Adrenal gland (tissue), 9 donors: ENCODE measurements at regions not wholly inside any gene's neighbourhood (a gene's known extent, or its start where the extent isn't known, plus 50 kb on each side); places are given as distances from the start of the nearest gene placed in this dataset.

ENCODE experiments used
- DNase-seq, 7 donors: peaks; one replicate each; pipeline ENCODE4 v3.0.0-alpha.2; 2019 to 2020
- H3K27ac ChIP-seq, 5 donors: fragments of 200-600 bp; sonication (generic) in 4 of 5; 1 replicate in 3 of 5; 2 replicates in 2 of 5; pipeline versions ENCODE4 v1.5.1 to v1.8.0; 2016 to 2020; ENCODE audit warnings: mild to moderate bottlenecking in 1 of 5
- H3K27me3 ChIP-seq: fragments of 200-600 bp; 2 replicates; pipeline ENCODE4 v1.8.0; 2021
- H3K36me3 ChIP-seq, 2 donors: fragments of 200-600 bp; replicated peaks in 1 of 2; 1 replicate in 1 of 2; 2 replicates in 1 of 2; pipeline versions ENCODE4 v1.5.1 to v1.8.0; 2018 to 2022
- H3K4me1 ChIP-seq, 2 donors: fragments of 200-600 bp; replicated peaks in 1 of 2; 1 replicate in 1 of 2; 2 replicates in 1 of 2; pipeline versions ENCODE4 v1.5.1 to v1.8.0; 2018 to 2021
- H3K4me3 ChIP-seq, 4 donors: fragments of 200-600 bp; sonication (generic) in 3 of 4; one replicate each; pipeline ENCODE4 v1.5.1; 2016 to 2018
- H3K9me3 ChIP-seq, 3 donors: fragments of 200-600 bp; sonication (generic) in 1 of 3; replicated peaks in 1 of 3; 1 replicate in 2 of 3; 2 replicates in 1 of 3; pipeline versions ENCODE4 v1.5.1 to v1.8.0; 2016 to 2021
- POLR2A ChIP-seq, 2 donors: fragments of 450-650 bp; IDR thresholded peaks; one replicate each; pipeline ENCODE4 v1.6.1; 2017; ENCODE audit warnings: antibody characterized with exemption in 2 of 2, mild to moderate bottlenecking in 2 of 2, moderate library complexity in 1 of 2
- WGBS, 4 donors: extraction: QIAGEN DNeasy Blood & Tissue Kit in 2 of 4; methylation state at CpG; one replicate each; pipeline versions ENCODE4 v1.1.5 to v1.1.7; 2013 to 2017; 5-methylcytosine and 5-hydroxymethylcytosine counted together
- intact Hi-C, 2 donors: fragments of 100-400 bp; cut with DNase I; formaldehyde crosslinking; loops; one replicate each; pipeline versions ENCODE4 v1.14.1 to v1.15.0; 2022 to 2023
- TF ChIP-seq, protein P1 (sequence below), 6 experiments: fragments of 450-650 bp in 4 of 6; fragments of 200-600 bp in 2 of 6; sonication (generic) in 1 of 6; IDR thresholded peaks; 1 replicate in 5 of 6; 2 replicates in 1 of 6; pipeline versions ENCODE4 v1.5.1 to v1.8.0; 2016 to 2021; ENCODE audit warnings: antibody characterized with exemption in 6 of 6, mild to moderate bottlenecking in 2 of 6, moderate library complexity in 1 of 6
- donor health status: healthy with polysubstance abuse.
- donor health status: Bipolar disorder and iron deficiency.
- donor health status: DM: yes; HTN: yes; CAD: no.
- donor health status: DM: no; HTN: no; CAD: no.
- donor health status: DM: no; HTN: no; CAD: no.

DNA sequence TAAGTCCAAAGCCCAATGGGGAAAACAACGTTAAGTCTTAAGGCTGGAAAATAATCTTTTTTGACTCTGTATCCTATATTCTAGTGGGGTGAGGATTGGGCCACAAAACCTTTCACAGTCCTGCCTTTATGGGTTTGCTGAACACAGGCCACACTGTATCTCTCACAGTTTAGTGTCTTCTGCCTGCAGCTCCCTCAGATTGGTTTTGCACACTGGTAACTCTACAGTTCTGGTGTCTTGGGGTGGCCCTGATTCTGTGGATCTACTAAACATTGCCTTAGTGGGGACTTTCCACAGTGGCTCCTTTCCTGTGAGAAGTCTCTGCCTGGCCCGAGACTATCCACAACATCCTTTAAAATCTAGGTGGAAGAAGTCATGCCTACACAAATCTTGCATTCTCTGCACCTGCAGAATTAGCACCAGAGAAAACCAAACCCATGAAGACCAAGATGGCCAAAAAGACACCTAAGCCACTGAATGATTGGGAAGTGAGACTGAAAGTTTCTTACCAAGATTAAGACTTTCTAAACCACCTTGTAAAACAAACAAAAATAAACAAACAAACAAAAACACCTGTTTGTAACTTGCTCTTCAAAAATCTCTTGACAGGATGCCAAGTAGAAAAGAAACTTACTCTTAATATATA, 150.4 kb upstream of the PCDH10 start:
- no peak for TF ChIP-seq POLR2A (IDR thresholded peaks at IDR 0.05)
- TF ChIP-seq, protein P1, sequence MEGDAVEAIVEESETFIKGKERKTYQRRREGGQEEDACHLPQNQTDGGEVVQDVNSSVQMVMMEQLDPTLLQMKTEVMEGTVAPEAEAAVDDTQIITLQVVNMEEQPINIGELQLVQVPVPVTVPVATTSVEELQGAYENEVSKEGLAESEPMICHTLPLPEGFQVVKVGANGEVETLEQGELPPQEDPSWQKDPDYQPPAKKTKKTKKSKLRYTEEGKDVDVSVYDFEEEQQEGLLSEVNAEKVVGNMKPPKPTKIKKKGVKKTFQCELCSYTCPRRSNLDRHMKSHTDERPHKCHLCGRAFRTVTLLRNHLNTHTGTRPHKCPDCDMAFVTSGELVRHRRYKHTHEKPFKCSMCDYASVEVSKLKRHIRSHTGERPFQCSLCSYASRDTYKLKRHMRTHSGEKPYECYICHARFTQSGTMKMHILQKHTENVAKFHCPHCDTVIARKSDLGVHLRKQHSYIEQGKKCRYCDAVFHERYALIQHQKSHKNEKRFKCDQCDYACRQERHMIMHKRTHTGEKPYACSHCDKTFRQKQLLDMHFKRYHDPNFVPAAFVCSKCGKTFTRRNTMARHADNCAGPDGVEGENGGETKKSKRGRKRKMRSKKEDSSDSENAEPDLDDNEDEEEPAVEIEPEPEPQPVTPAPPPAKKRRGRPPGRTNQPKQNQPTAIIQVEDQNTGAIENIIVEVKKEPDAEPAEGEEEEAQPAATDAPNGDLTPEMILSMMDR (IDR thresholded peaks at IDR 0.05): no peak
- no peak overlapping the region for H3K27ac ChIP-seq
- H3K36me3 ChIP-seq: no peaks in the 10 kb centered on the region
- no peak for DNase-seq
- 70 to 82% (median 81%) methylated on average over 2 of the region's 2 CpGs for WGBS, 4 donors
- H3K4me3 ChIP-seq: no peak overlapping the region
- no peaks in the 10 kb centered on the region for H3K27me3 ChIP-seq
- intact Hi-C loops: no loop called here
- no peaks in the 10 kb centered on the region for H3K4me1 ChIP-seq
- H3K9me3 ChIP-seq: no peaks in the 10 kb centered on the region

DNA sequence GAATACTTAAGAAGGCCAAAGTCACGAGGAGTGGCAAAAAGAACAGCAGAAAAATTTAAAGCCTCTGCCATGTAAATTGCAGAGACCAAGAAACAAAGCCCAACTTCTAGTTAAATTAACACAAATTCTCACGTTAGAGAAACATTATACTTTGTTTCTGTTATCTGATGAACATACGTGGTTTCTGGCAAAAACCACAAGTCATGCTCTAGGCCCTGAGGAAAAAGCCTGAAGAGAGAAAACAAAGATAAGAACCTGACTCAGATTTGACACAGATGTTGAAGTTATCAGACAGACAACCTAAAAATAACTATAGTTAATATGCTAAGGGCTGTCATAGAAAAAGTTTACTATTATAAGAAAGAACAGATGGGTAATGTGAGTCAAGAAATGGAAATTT, 149.1 kb upstream of the PCDH10 start:
- Histone ChIP-seq H3K27me3 (no peaks in the 10 kb centered on the region), H3K4me3 (no peak overlapping the region), H3K36me3 (no peaks in the 10 kb centered on the region), H3K27ac (no peak overlapping the region), H3K4me1 (no peaks in the 10 kb centered on the region), H3K9me3 (no peaks in the 10 kb centered on the region)
- 28 to 32% (median 29%) methylated on average over 3 of the region's 3 CpGs for WGBS, 4 donors
- TF ChIP-seq POLR2A (IDR thresholded peaks at IDR 0.05): no peak
- TF ChIP-seq, protein P1 (IDR thresholded peaks at IDR 0.05): no peak
- intact Hi-C loops: no loop called here
- DNase-seq: no peak

DNA sequence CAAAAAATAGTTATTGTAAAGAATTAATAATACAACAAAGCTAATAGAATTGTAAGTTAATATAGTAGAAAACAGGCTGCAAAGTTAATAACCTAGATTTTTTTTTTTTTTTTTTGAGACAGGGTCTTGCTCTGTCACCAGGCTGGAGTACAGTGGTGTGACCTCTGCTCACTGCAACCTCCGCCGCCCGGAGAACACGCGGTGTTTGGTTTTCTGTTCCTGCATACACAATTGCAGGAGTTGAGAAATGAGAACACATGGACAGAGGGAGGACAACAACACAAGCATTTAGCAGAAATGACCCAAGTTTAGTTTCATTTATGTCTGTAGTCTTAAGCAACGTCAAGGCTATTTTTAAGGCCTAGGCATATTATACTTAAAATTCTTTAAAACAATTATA, 145.9 kb upstream of the PCDH10 start:
- H3K4me3 ChIP-seq: no peak overlapping the region
- H3K27me3 ChIP-seq: no peaks in the 10 kb centered on the region
- H3K27ac ChIP-seq: no peak overlapping the region
- no peaks in the 10 kb centered on the region for H3K4me1 ChIP-seq
- WGBS, 4 donors: 89 to 95% (median 91%) methylated on average over 6 of the region's 6 CpGs
- no peak for DNase-seq
- H3K36me3 ChIP-seq: no peaks in the 10 kb centered on the region
- intact Hi-C loops: no loop called here
- no peak for TF ChIP-seq POLR2A (IDR thresholded peaks at IDR 0.05)
- no peaks in the 10 kb centered on the region for H3K9me3 ChIP-seq

DNA sequence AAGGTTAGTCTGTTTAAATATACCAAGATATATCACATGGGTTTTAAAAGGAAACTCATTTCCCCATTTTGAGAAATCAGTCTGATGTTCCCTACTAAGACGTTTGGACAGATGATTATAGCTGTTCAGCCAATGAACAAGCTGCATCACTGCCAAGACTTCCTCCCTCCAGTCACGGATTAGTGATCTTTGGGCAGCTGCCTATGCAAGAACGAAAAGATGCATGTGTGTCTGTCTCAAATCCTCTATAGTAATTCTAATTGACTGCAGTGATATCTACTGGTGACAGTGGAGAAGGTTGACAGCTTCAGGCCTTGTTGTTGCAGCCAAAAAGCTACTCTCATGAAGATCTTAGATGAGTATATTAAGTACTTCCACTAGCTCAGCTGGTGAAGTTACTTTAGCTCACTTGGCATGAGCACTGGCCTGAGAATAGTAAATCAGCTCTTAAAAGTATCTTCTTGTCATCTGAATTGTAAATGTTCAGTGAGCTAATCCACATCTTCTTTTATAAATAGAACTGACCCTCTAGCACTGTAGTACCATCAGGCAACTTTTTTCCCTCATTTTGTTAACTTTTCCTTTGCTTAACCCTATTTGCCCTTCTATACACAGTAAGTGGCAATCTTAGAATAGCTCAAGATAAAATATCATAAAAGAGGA, 134.5 kb upstream of the PCDH10 start:
- Histone ChIP-seq H3K9me3 (no peaks in the 10 kb centered on the region), H3K4me1 (no peaks in the 10 kb centered on the region), H3K27me3 (no peaks in the 10 kb centered on the region), H3K4me3 (no peak overlapping the region), H3K27ac (no peak overlapping the region), H3K36me3 (no peaks in the 10 kb centered on the region)
- DNase-seq: no peak
- 34 to 52% (median 42%) methylated on average over 3 of the region's 3 CpGs for WGBS, 4 donors
- TF ChIP-seq POLR2A (IDR thresholded peaks at IDR 0.05): no peak
- TF ChIP-seq, protein P1 (IDR thresholded peaks at IDR 0.05): no peak
- intact Hi-C loops: no loop called here

GRCh38 chr4:133045288-133045687, 103.8 kb upstream of the PCDH10 start:
- Histone ChIP-seq H3K4me3 (no peak overlapping the region), H3K9me3 (no peaks in the 10 kb centered on the region), H3K27ac (no peak overlapping the region), H3K36me3 (no peaks in the 10 kb centered on the region), H3K27me3 (no peaks in the 10 kb centered on the region), H3K4me1 (no peaks in the 10 kb centered on the region)
- TF ChIP-seq POLR2A (IDR thresholded peaks at IDR 0.05): no peak
- TF ChIP-seq, protein P1 (IDR thresholded peaks at IDR 0.05): no peak
- intact Hi-C loops: no loop called here
- 53 to 81% (median 71%) methylated on average over 1 of the region's 1 CpG for WGBS, 4 donors
- no peak for DNase-seq
